HK-2 (cell line): ENCODE measurements at regions not wholly inside any gene's neighbourhood (a gene's known extent, or its start where the extent isn't known, plus 50 kb on each side); places are given as distances from the start of the nearest gene placed in this dataset.
"Not testable (repeated sequence)": the region's sequence is repeated elsewhere in the genome, so short reads cannot be mapped to it uniquely, and the experiment has no call there.

Experiments
- DNase-seq: peaks from one replicate; pipeline ENCODE4 v3.0.0-alpha.2; 2018; ENCODE audit not compliant: unreplicated experiment

DNA sequence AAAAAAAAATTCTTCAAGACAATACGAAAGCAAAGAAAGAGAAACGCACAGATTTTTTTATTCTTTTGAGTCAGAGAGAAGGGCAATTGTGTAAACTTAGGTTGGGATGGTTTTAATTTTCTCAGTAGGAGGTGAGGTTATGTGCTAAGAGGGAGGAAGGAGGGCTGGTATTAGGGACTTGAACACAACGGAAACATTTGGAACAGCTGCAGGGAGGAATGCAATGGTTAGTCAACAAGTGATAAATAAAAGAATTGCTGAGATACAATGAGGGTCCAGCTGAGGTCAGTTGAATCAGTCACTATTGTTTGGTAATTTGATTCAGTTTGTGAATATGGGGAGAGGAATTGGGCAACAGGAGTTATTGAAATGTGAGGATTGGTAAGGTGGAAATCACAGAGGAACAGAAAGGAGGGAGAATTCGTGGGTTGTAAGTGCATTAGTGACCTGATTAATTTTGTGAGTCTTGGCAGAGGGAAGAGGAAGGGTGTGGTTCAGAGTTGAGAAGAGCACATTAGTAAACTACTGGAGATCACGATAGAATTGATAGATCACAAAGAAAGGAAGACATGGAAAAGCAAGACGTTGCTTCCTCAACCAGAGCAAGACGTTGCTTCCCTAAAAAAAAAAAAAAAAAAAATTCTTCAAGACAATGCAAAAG lies 499.5 kb upstream of the SPRY2 start:
- DNase-seq: no peak

DNA sequence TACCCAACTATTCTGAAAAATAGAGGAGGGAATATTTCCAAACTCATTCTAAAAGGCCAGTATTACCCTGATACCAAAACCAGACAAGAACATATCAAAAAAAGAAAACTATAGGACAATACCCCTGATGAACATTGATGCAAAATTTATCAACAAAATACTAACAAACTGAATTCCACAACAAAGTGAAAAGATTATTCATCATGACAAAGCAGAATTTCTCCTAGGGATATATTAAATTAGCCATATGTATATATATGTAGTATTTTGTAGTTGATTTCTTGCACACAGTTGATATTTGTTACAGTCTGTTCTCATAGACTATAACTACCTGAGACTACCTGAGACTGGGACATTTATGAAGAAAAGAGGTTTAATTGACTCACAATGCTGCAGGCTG lies 495.0 kb upstream of the SPRY2 start:
- no peak for DNase-seq

DNA sequence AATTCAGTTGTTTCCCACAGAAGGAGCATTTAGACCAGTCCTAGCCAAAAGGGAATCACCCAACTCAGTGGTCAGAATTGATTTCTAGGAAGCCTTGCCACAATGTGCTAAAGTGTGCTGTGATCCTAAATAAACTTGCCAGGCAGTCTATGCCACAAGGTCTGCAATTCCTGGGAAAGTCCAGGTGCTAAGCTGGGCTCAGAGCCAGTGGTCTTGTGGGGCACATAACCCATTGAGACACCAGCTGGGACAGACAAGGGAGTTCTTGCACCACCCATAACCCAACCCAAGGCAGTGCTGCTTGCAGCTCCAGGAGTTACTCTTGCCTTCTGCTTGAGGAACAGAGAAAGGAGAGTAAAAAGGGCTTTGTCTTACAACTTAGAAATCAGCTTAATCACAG lies 489.5 kb upstream of the SPRY2 start:
- no peak for DNase-seq

DNA sequence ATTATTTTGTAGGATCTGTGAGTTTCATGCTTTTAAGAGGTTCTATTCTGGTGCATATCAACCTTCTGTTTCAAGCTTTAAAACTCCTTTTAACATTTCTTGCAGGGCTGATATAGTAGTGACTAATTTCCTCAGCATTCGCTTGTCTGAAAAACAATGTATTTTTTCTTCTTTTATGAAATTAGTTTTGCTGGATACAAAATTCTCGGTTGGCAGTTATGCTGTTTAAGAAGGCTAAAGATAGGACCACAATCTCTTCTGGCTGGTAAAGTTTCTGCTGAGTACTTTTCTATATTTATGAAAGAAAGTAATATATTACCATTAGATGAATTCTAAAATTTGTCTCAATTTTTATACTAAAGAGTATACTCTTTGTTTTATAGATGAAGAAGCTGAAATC lies 487.8 kb upstream of the SPRY2 start:
- DNase-seq: no peak

DNA sequence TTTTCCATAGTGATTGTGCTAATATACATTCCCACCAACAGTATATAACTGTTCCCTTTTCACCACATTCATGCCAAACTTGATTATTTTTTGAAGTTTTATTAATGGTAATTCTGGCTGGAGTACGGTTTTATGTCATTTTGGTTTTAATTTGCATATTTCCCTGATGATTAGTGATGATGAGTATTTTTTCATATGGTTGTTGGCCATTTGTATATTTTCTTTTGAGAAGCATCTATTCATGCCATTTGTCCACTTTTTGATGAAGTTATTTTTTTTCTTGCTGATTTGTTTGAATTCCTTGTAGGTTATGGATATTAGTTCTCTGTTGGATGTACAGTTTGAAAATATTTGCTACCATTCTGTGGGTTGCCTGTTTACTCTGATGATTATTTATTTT lies 484.4 kb upstream of the SPRY2 start:
- DNase-seq: no peak

DNA sequence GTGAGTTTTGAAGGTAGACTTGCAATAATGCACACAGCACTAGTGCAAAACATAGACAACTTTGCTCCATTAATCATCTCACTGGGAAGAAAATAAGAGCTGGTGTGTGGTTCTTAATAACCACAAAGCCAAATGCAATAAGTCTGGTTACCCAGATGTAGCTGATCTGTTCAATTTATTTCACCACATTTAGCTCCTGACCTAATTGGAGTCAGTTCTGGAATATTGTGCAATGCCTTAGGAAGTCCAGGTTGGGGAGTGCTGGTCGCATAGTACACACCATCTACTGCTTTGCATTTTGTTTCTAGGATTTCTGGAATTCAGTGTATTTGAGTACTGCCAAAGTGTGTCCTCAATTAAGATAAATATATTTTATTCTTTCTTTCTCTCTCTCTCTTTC lies 483.3 kb upstream of the SPRY2 start:
- no peak for DNase-seq

DNA sequence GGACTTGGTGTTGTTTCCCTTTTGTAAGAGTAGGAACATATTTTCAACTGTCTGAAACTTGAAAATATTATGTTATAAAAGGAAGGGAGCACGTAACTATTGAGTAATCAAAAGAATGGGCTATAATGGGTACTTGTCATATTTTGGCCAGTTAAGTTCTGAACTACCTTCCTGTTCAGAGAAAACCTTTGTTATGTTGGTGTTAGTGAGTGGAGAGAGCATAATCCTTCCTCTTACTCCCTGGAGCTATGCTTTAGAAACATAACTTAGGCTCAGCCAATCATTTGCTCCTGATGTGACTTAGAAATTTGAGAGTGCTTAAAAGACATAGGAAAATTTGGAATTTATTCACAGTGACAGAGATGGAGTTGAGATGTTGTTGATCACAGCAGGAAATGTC lies 482.5 kb upstream of the SPRY2 start:
- DNase-seq: no peak

DNA sequence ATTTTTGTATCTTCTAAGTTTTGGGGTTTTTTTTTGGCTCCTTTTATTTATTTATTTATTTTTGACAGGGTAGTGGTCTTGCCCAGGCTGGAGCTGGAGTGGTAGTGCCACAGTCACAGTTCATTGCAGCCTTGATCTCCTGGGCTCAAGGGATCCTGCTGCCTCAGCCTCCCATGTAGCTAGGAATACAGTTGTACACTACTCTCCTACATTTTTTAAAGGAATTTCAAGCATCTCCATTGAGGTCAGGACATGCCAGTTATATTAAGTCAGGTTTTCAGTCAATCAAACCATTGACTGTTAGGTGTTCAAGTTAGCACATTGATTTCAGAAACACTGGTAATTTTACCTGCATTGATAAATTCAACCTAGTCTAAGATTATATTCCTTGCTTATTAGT lies 480.5 kb upstream of the SPRY2 start:
- DNase-seq: no peak

DNA sequence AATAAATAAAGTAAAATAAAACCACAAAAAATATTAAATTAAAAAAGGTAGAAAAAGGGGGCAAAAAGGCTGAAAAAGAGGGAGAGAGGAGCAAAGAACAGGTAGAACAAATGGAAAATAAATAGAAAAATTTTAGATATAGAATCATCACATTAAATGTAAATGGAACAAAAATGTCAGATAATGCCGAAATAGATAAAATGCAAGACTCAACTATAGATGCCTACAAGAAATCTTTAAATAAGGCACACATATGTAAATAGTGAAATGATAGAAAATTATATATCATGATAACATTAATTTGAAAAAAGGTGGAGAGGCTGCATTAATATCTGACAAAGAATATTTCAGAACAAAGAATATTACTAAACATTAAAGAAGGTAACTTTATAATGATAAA lies 477.1 kb upstream of the SPRY2 start:
- no peak for DNase-seq

DNA sequence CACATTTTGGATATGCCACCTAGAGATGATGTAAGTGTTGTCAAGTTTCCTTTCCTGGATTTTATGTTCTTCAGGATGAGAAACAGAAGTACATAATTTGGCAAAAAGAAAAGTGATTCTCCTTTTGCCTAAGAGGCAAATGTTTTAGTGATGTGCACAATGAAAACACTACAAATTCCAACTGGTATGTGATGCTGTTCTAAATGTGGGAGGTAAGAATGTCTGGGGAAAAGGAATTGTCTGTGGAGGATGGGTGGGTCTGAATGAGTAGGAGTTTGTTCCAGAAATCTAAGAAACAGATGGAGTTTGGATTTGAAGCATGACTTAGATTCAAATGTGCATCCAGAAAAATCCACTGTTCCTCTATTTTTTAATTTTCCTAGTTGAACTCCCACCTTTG lies 473.6 kb upstream of the SPRY2 start:
- no peak for DNase-seq

DNA sequence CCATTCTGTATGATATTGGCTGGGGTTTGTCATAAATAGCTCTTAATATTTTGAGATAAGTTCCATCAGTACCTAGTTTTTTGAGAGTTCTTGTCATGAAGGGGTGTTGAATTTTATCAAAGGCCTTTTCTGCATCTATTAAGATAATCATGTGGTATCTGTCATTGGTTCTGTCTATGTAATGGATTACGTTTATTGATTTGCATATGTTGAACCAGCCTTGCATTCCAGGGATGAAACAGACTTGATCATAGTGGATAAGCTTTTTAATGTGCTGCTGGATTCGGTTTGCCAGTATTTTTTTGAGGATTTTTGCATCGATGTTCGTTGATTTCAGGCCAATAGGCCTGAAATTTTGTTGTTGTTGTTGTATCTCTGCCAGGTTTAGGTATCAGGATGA lies 469.4 kb upstream of the SPRY2 start:
- not testable (repeated sequence) for DNase-seq

DNA sequence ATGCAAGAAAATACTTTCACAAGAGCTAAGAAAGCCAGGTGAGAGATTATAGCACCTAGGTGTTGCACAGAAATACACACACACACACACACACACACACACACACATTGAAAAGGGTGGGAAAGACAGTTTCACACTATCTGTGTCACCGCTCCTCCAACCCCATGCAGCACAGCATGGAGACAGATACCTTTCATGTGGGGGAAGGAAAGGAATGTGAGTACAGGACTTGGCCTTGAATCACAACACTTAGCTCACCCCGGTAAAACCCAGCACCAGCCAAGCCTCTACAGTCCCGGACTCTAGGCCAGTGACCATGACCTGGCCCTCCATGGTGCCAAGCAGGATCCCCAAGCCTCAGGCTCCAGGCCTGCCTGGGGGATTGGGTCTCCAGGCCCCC lies 462.0 kb upstream of the SPRY2 start:
- DNase-seq: no peak

DNA sequence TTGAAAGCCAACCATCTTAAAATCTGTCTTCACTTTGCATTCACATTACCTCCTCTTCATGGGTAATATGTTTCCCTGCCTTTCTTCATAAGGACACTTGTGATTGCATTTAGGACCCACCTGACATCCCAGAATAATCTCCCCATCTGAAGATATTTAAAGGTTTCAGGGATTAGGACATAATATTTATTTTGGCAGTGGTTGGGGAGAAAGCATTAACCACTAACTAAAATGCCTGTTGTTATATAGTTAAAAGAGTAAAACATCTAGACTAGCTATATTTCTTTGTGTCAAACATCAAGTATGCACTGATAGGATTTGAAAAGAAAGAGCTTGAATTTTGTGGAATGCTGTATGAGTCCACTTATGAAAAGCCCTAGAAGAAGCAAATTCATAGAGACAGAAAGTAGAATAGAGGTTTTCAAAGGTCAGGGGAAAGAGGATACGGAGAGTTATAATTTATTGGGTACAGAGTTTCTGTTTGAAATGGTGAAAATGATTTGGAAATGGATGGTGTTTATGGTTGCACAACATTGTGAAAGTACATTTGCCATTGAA lies 457.7 kb upstream of the SPRY2 start:
- DNase-seq: no peak

DNA sequence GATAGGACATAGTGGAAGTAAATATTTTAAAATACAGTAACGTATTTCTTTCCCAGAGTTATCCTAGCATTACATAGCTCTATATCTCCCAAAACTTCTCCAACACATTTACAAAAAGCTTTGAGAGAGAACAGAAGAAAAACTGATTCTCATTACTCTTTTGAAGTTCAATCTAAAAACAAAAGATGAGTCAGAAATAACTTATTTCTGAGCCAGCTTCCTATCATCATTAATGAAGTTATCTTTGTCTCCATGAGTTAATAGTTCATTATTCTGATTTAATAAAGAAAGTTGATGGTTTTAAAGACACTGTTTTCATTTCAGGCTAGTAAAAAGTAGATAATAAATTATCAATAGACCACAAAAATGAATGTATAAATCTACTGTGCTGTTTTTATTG lies 446.7 kb upstream of the SPRY2 start:
- DNase-seq: no peak

DNA sequence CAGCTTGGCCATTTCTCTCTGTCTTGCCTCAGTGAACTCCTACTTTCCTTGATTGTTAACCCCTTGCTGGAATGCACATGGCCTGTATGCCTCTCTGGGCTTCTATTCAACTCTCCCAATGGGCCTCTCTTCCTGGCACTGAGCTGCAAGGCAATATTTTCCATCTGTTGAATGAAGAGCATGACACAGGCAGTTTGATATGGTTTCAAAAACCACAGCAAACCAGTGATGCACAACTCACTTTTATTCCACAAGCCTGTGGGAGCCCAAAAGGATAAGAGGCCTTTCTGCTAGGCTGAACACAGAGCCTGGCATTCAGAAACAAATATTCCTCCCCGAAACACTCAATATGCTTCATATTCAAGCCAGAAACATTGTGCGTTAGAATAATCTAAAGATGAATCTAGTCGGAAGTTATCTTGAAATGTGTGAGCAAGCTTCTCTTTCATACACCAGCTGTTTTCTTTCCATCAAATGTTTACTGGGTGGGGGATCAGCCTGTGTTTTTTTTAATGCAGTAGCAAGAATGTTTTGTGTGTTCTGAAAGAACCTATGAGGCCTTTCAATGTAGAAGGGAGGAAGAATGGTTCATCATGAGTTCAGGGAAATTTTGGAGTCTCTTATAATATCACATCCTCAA lies 443.1 kb upstream of the SPRY2 start:
- peak; percentile 32 for DNase-seq

DNA sequence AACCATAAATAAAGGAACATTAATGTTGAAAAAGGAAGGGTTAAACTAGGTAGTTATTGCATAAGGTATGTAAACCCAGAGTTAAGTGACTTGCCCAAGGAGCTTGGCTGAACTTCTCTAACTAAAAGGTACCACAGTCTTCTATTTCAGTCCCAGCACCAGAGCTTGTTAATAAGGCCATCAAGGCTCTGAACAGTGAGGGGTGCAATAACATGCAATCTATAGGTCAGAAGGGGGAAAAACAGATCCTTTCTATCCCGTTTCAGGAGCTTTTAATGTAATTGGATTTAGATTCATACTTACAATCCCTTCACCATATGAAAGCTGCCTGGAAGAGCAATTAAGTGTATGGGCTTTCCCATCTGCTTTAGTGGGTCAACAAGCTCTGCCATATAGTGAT lies 441.5 kb upstream of the SPRY2 start:
- no peak for DNase-seq

DNA sequence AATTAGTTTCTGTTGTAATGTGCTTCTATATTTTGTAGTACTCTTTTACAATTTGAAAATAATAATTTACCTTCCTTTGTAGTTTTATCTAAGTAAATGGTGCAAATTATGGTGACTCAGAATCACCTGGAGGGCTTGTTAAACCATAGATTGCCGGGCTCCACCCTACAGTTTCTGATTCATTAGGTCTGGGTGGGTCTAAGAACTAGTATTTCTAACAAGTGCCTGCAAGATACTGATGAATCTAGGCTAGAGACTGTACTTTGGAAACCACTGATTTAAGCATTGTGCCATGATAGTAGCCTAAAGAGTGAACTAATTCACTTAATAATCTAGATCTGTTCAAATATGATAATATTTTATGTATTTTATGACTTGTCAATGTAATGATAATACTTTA lies 437.4 kb upstream of the SPRY2 start:
- no peak for DNase-seq

DNA sequence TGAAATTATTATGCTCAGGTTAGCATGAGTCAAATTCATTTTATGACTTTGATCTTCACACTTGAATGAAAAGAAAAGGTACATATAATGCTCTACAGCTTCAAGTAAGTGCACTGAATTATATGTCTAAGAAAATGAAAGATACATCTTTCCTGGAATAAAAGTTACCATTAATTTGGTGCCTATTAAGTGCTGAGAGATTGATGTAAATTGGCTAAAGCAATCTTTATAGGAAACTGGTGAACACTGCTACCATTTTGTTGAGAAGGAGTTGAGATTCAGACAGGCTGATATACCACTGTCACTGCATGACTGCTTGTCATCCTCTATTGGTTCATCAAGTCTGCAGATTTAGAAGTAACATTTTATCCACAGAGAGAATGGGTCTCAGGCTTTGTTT lies 416.8 kb upstream of the SPRY2 start:
- DNase-seq: no peak

DNA sequence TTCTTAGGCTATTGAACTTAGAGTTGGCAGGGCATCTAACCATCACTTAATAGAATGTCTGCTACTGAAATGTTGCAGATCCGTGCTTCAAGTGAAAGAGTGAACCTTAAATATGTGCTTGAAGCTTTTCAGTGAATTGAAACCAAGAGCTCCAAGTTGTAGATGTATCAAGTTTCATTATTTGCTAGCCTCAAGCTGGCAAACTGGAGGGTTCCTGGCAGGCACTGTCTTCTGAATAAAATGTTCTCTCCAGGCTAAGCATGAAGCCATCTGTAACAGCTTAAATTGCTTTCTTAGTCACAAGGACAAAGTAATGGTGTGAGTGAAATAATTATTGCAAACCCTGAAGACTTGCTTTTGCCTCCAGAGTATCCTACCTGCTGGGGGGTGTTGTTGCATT lies 415.0 kb upstream of the SPRY2 start:
- DNase-seq: no peak

DNA sequence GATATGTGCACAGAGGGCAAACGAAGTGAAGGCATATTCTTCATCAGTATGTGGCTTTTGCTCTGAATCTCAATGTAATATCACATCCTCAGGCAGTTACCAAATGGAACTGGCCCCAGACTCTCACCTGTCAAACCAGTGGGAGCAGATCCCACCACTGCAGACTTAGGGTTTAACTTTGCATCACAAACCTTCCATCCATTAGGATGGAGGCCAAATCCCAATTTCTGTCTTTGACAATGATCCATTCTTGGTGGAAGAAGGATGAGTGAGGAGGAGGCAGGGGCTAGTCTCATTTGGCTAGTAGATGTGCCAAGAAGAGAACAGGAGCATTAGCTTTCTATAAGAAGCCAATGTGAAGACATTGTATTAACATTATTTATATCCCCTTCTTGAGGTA lies 413.5 kb upstream of the SPRY2 start:
- no peak for DNase-seq

DNA sequence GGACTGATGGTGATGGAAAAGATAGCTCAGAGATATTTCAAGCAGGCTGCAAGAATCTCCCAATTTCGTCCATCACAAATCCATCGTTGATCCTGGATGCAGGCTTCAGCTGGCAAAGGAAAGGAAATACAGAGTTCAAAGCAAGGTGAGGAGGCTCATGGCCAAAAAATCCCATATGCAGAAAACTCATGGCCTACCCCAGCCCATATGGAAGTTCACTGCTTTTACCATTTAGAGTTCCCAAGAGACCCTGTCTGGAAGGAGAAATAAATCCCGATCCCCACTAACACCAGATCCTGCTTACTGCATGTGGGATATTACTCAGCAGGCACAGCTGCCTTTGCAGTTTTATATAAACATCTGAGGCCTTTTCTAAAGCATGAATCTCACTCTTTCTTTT lies 412.9 kb upstream of the SPRY2 start:
- no peak for DNase-seq

DNA sequence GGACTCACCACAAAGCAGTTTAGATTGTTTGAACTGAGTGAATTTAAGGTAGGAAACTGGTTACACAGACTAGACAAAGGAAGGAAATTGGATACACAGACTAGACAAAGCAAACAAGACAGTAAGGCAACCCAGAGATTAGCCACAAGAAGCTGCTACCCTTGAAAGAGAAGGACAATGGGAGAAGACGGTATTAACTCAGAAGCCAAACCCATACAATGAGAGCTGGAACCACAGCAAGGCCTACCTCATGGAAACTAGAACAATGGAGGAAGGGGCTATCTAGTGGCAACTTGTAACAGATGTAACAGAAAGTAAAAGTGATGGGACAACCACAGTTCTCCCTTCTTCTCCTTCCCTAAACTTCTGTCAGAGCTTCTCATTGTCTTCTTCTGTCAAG lies 410.9 kb upstream of the SPRY2 start:
- no peak for DNase-seq

DNA sequence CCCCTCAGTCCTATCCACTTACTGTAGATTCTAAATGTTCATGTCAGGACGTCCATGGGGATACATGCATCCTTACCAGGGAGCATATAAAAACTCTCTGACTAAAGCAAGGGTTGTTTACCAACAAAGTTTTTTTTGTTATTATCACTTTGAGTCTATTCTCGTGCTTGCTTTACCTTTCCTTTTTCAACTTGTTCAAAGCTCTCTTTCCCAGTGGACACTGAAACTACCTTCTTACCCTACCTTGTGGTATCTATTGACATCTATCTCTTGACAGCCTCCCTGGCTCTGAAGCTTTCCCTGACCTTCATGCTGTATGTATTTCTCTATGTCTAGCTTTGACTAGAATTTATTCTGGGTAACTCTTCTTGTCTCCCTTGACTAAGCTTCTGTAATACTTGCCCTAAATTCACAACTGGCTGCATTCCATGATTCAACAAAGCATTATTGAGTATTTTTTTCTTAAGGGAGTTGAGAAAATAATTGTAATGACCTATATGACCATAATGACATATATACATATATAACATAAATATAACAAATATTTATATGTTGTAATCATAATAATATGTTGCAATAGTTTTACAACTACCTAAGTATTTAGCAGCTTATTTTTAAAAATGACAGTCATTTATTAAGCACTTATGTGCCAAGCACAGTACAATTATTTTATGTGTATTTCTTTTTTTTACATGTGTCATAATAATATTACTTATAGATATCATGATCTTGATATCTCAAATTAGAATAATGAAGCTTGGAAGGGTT lies 403.4 kb upstream of the SPRY2 start:
- DNase-seq: no peak
